ENCODE measurements at regions not wholly inside any gene's neighbourhood (a gene's known extent, or its start where the extent isn't known, plus 50 kb on each side); places are given as distances from the start of the nearest gene placed in this dataset.
"Not testable (repeated sequence)": the region's sequence is repeated elsewhere in the genome, so short reads cannot be mapped to it uniquely, and the experiment has no call there.

GRCh38 chr3:5476403-5476802 lies 288.9 kb downstream of the EDEM1 start:
- no peak for DNase-seq (ENCODE audit: low read depth)

- no peak for DNase-seq (ENCODE audit: low read depth)
Measured at GRCh38 chr3:5479229-5479799, 291.8 kb downstream of the EDEM1 start.

DNA sequence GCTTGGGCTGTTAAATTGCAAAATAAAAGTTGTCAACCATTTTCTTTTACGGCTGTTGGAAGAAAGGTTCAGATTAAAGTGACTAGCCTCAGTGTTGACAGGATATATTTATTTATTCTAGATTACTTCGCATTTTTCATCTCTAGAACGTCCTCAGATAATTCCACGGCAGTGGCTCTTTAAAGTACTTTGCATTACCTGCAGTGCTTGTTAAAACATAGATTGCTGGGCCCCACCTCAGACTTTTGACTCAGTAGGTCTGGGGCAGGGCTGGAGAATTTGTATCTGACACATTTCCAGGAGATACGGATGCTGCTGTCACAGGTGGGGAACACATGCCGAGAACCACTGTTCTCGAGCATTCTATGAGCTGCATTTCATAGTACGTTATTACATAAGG lies 292.7 kb downstream of the EDEM1 start:
- no peak for DNase-seq (ENCODE audit: low read depth)

DNA sequence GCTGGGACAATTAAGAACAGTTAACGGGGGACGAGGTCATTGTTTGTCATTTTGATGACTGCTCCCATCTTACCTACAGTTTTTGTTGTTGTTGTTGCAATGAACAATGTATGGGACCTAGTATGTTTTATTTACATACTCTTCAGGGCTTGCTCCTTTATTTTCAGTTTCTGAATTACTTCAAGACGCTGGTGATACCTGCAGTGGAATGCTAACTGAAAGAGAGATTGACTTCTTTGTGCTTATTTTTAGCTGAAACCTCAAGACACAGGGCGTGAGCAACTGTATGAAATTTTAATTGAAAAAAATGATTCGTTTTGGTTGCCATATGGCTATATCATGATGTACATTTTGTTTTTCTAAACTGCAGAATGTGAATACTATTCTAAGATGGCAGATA lies 297.9 kb downstream of the EDEM1 start:
- DNase-seq (ENCODE audit: low read depth) = no peak

DNA sequence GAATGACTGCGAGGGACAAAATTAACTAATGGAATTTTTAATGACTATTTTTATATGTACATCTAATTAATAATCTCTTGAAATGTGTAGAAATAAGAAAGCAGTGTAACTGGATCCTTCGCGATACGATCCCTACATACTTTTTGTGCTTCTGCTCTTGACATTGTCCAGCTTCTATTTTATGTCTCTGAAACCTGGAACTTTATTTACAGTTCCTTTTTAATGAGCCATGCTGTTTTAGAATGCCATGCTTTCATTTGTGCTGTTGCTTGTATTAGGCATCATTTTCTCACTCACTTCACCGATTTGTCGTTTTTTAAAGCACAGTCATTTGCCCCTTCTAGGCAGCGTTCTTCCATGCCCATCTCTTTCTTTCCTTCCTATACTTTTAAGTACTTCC lies 301.3 kb downstream of the EDEM1 start:
- no peak for DNase-seq (ENCODE audit: low read depth)

- no peak for DNase-seq (ENCODE audit: low read depth)
Measured at GRCh38 chr3:5489536-5489935, 302.0 kb downstream of the EDEM1 start.

DNA sequence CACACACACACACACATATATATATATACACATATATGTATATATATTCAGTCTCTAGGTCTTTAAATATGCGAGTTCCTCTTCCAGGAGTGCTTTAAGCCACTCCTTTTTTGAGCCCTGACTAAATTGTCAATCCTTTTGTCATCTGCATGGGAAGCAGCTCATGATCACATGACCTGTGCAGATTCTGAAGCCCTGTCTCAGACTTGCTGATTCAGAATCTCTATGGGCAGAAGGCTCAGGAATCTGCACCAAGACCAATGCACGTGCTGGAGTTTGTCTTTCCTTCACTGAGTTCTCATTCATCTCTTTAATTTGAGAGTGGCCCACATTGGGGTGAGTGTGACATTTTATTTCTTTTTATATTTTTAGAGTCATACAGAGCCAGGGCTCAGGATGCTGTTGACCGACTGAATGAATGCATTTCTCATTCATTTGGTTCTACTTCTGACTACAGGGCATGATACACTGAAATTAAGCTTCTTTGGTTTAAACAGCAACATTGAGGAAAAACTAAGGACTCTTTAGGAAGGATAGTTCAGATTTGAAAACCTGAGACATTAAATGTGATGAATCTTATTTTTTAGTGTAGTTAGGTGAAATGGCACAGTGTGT lies 307.5 kb downstream of the EDEM1 start:
- DNase-seq (ENCODE audit: low read depth) = no peak

- DNase-seq (ENCODE audit: low read depth) = no peak
Measured at GRCh38 chr3:5497497-5497896, 310.0 kb downstream of the EDEM1 start.

GRCh38 chr3:5498981-5499380 lies 311.5 kb downstream of the EDEM1 start:
- DNase-seq (ENCODE audit: low read depth) = no peak

- no peak for DNase-seq (ENCODE audit: low read depth)
Measured at GRCh38 chr3:5499404-5499803, 311.9 kb downstream of the EDEM1 start.

DNA sequence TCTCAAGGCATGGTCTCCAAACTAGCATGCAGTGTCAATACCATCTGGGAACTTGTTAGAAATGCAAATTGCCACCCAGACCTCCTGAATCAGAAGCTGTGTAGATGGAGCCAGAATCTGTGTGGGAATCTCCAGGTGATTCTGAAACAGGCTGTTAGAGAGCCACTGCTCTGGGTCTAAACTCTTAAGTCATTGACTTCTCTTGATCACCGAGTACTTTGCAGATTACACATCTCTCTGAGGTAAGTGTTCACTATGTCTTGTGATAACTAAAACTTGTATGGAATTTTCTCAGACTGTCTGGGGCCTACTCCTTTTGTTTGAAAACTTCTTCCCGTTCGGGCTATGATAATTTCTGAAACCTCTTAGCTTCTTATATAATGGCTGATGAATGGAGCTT lies 315.6 kb downstream of the EDEM1 start:
- DNase-seq (ENCODE audit: low read depth) = no peak

GRCh38 chr3:5504135-5504534 lies 316.6 kb downstream of the EDEM1 start:
- DNase-seq (ENCODE audit: low read depth) = no peak

- DNase-seq (ENCODE audit: low read depth) = no peak
Measured at GRCh38 chr3:5505163-5505562, 317.7 kb downstream of the EDEM1 start.

- DNase-seq (ENCODE audit: low read depth) = no peak
Measured at GRCh38 chr3:5505997-5506396, 318.5 kb downstream of the EDEM1 start.

- not testable (repeated sequence) for DNase-seq (ENCODE audit: low read depth)
Measured at GRCh38 chr3:5508860-5509259, 321.4 kb downstream of the EDEM1 start.

- DNase-seq (ENCODE audit: low read depth) = no peak
Measured at GRCh38 chr3:5510300-5510699, 322.8 kb downstream of the EDEM1 start.

- no peak for DNase-seq (ENCODE audit: low read depth)
Measured at GRCh38 chr3:5517921-5518320, 330.4 kb downstream of the EDEM1 start.

- no peak for DNase-seq (ENCODE audit: low read depth)
Measured at GRCh38 chr3:5520237-5520636, 332.7 kb downstream of the EDEM1 start.

GRCh38 chr3:5523125-5523524 lies 335.6 kb downstream of the EDEM1 start:
- no peak for DNase-seq (ENCODE audit: low read depth)

- DNase-seq (ENCODE audit: low read depth) = no peak
Measured at GRCh38 chr3:5531039-5531438, 343.5 kb downstream of the EDEM1 start.

DNA sequence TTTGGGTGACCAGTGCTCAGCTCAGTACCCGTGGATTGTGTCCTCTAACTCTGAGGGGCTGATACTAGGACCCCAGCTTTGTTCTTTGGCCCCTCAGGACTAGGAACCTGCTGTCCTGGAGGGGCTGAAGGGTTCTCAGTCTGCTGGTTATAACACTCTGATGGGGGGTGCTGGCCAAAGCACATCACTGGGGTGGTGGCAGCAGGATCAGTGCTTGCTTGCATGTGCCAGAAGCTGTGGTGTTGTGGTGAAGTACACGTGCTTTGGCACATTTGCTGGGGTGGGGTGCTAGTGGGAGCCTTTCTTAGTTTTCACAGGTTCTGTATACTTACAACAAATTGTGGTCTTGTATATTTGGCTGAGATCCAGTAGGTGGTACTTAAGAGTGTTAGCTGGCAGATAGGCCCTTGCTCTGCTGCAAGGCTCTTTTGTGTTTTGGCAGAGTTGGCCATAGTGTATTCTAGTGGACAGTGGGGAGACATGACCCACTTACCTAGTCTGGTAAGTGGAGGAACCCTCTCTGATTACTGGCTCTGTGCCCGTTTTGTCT lies 344.3 kb downstream of the EDEM1 start:
- DNase-seq (ENCODE audit: low read depth) = no peak

GRCh38 chr3:5540532-5540931 lies 353.0 kb downstream of the EDEM1 start:
- DNase-seq (ENCODE audit: low read depth) = no peak

- DNase-seq (ENCODE audit: low read depth) = no peak
Measured at GRCh38 chr3:5542472-5542871, 355.0 kb downstream of the EDEM1 start.

DNA sequence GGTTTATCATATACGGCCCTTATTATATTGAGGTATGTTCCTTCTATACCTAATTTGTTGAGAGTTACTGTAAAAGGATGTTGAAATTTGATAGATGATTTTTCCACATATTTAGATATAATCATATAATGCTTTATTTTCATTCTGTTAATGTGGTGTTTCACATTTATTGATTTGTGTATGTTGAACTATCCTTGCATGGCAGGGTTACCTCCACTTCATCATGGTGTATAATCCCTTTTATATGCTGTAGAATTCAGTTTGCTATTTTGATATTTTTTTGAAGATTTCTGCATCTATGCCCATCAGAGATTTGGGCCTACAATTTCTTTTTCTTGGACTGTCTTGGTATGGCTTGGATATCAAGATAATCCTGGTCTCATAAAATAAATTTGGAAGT lies 355.5 kb downstream of the EDEM1 start:
- DNase-seq (ENCODE audit: low read depth) = no peak

All from fibroblast of the conjunctiva (primary cell).